ENCODE measurements at regions not wholly inside any gene's neighbourhood (a gene's known extent, or its start where the extent isn't known, plus 50 kb on each side); places are given as distances from the start of the nearest gene placed in this dataset.

- DNase-seq (ENCODE audit: low spot score) = no peak
- no peaks in the 10 kb centered on the region for H3K4me1 ChIP-seq (replicated peaks)
- no peaks in the 10 kb centered on the region for H3K36me3 ChIP-seq
- no peak overlapping the region for H3K4me3 ChIP-seq
- H3K9me3 ChIP-seq = no peaks in the 10 kb centered on the region
- intact Hi-C loops (cut with DNase I) = no loop called here
- no peak overlapping the region for H3K27ac ChIP-seq
- no peak for TF ChIP-seq POLR2AphosphoS5 (IDR thresholded peaks at IDR 0.05)
- no peak for TF ChIP-seq CTCF (IDR thresholded peaks at IDR 0.05)
- no peak for TF ChIP-seq POLR2A (IDR thresholded peaks at IDR 0.05)
- WGBS = 22% methylated on average over 8 of the region's 9 CpGs
- H3K27me3 ChIP-seq (replicated peaks; ENCODE audit: insufficient read depth) = no peaks in the 10 kb centered on the region
Observed at GRCh38 chr3:117131259-117131658, 421.7 kb downstream of the TUSC7 start.

GRCh38 chr3:117133066-117133465, 423.5 kb downstream of the TUSC7 start:
- Histone ChIP-seq H3K4me3 (no peak overlapping the region), H3K27ac (no peak overlapping the region), H3K36me3 (no peaks in the 10 kb centered on the region), H3K27me3 (replicated peaks; ENCODE audit: insufficient read depth) (no peaks in the 10 kb centered on the region), H3K9me3 (no peaks in the 10 kb centered on the region), H3K4me1 (replicated peaks) (no peaks in the 10 kb centered on the region)
- no peak for DNase-seq (ENCODE audit: low spot score)
- 87% methylated on average over 1 of the region's 1 CpG for WGBS
- TF ChIP-seq POLR2AphosphoS5 (IDR thresholded peaks at IDR 0.05) (no peak), CTCF (IDR thresholded peaks at IDR 0.05) (no peak), POLR2A (IDR thresholded peaks at IDR 0.05) (no peak)
- intact Hi-C loops (cut with DNase I) = no loop called here

- Histone ChIP-seq H3K4me1 (replicated peaks) (no peaks in the 10 kb centered on the region), H3K27me3 (replicated peaks; ENCODE audit: insufficient read depth) (no peaks in the 10 kb centered on the region), H3K4me3 (no peak overlapping the region), H3K9me3 (no peaks in the 10 kb centered on the region), H3K36me3 (no peaks in the 10 kb centered on the region), H3K27ac (no peak overlapping the region)
- no peak for DNase-seq (ENCODE audit: low spot score)
- TF ChIP-seq POLR2A (IDR thresholded peaks at IDR 0.05) (no peak), CTCF (IDR thresholded peaks at IDR 0.05) (no peak), POLR2AphosphoS5 (IDR thresholded peaks at IDR 0.05) (no peak)
- intact Hi-C loops (cut with DNase I) = no loop called here
Observed at GRCh38 chr3:117135207-117135606, 425.6 kb downstream of the TUSC7 start.

GRCh38 chr3:117136003-117136402, 426.4 kb downstream of the TUSC7 start:
- intact Hi-C loops (cut with DNase I) = no loop called here
- Histone ChIP-seq H3K4me3 (no peak overlapping the region), H3K27me3 (replicated peaks; ENCODE audit: insufficient read depth) (no peaks in the 10 kb centered on the region), H3K4me1 (replicated peaks) (peaks cover 4% of the 10 kb centered on the region), H3K36me3 (no peaks in the 10 kb centered on the region), H3K27ac (no peak overlapping the region), H3K9me3 (no peaks in the 10 kb centered on the region)
- TF ChIP-seq POLR2AphosphoS5 (IDR thresholded peaks at IDR 0.05) (no peak), CTCF (IDR thresholded peaks at IDR 0.05) (no peak), POLR2A (IDR thresholded peaks at IDR 0.05) (no peak)
- 38% methylated on average over 1 of the region's 1 CpG for WGBS
- no peak for DNase-seq (ENCODE audit: low spot score)

- 100% methylated on average over 1 of the region's 1 CpG for WGBS
- Histone ChIP-seq H3K36me3 (no peaks in the 10 kb centered on the region), H3K4me1 (replicated peaks) (peaks cover 10% of the 10 kb centered on the region), H3K27me3 (replicated peaks; ENCODE audit: insufficient read depth) (no peaks in the 10 kb centered on the region), H3K4me3 (no peak overlapping the region), H3K27ac (no peak overlapping the region), H3K9me3 (no peaks in the 10 kb centered on the region)
- DNase-seq (ENCODE audit: low spot score) = no peak
- intact Hi-C loops (cut with DNase I) = no loop called here
- TF ChIP-seq POLR2A (IDR thresholded peaks at IDR 0.05) (no peak), CTCF (IDR thresholded peaks at IDR 0.05) (no peak), POLR2AphosphoS5 (IDR thresholded peaks at IDR 0.05) (no peak)
Observed at GRCh38 chr3:117137065-117137464, 427.5 kb downstream of the TUSC7 start.

All from prostate gland (tissue), 2 donors.